ENCODE measurements at regions not wholly inside any gene's neighbourhood (a gene's known extent, or its start where the extent isn't known, plus 50 kb on each side); places are given as distances from the start of the nearest gene placed in this dataset.

GRCh38 chr6:14656078-14656521 is 538.5 kb downstream of the CD83 start:
- TF ChIP-seq CTCF (IDR thresholded peaks at IDR 0.05) (no peak), POLR2AphosphoS5 (IDR thresholded peaks at IDR 0.05) (no peak), POLR2A (IDR thresholded peaks at IDR 0.05) (no peak)

All from upper lobe of left lung (tissue), 4 donors.